GM12878 (cell line): ENCODE measurements at regions not wholly inside any gene's neighbourhood (a gene's known extent, or its start where the extent isn't known, plus 50 kb on each side); places are given as distances from the start of the nearest gene placed in this dataset.

ENCODE experiments used
- ATAC-seq: fragments of 200-7000 bp; cut with Tn5 transposase; 3 replicates; pipeline ENCODE4 v1.9.1; 2020; ENCODE audit warnings: mild to moderate bottlenecking, moderate library complexity
- BruUV-seq: library from RNA; stranded (reverse); fragments of 400-500 nt; replicated peaks from 2 replicates; lab custom pipeline; 2021; lab: Mats Ljungman, UMichigan
- CTCF ChIA-PET: fragments of 300-600 bp; sonication (Branson Sonifier 250); formaldehyde crosslinking; extraction: SDS; loops from one replicate; lab custom pipeline; 2021; ENCODE audit warnings: inconsistent platforms; lab: Yijun Ruan, JAX
- POLR2A ChIA-PET: fragments of 350-600 bp; formaldehyde crosslinking; extraction: SDS; loops from one replicate; lab custom pipeline; 2021; ENCODE audit warnings: inconsistent platforms; lab: Charles Lee
- RAD21 ChIA-PET: fragments of 300-600 bp; sonication (Branson Sonifier 250); formaldehyde crosslinking; loops from one replicate; lab custom pipeline; 2023; ENCODE audit warnings: antibody characterized with exemption; ENCODE audit not compliant: unreplicated experiment; lab: Charles Lee
- SMC1A ChIA-PET: fragments of 300-600 bp; sonication (Branson Sonifier 250); formaldehyde crosslinking; loops from one replicate; lab custom pipeline; 2023; ENCODE audit not compliant: unreplicated experiment, uncharacterized antibody; lab: Charles Lee
- DNase-seq: peaks from one replicate; pipeline ENCODE4 v3.0.0-alpha.2; 2011; ENCODE audit warnings: low read depth, low spot score
- FAIRE-seq: peaks from 3 replicates; lab custom pipeline; 2011; peaks lifted over from hg19 to GRCh38; lab: Jason Lieb, UNC
- H2AFZ ChIP-seq: 2 replicates; pipeline ENCODE4 v1.6.0; 2011; ENCODE audit warnings: low read depth, low read length, control low read depth; ENCODE audit not compliant: control insufficient read depth
- H3K27ac ChIP-seq: 2 replicates; pipeline ENCODE4 v1.5.1; 2011; ENCODE audit warnings: control low read depth; ENCODE audit not compliant: control insufficient read depth, insufficient read depth
- H3K27me3 ChIP-seq, 2 experiments: replicated peaks in 1 of 2; 2 replicates each; pipeline versions ENCODE4 v1.6.0 to v1.6.1; 2011; ENCODE audit warnings: low read length in 1 of 2; ENCODE audit not compliant: control insufficient read depth in 2 of 2, insufficient read depth in 2 of 2
- H3K36me3 ChIP-seq, 2 experiments: 2 replicates each; pipeline ENCODE4 v1.5.1; 2011; ENCODE audit warnings: low read length in 1 of 2; ENCODE audit not compliant: control insufficient read depth in 2 of 2, insufficient read depth in 2 of 2
- H3K4me1 ChIP-seq: 2 replicates; pipeline ENCODE4 v1.6.1; 2011; ENCODE audit warnings: mild to moderate bottlenecking, low read length, moderate library complexity, mixed read lengths; ENCODE audit not compliant: control insufficient read depth, insufficient read depth
- H3K4me2 ChIP-seq: 2 replicates; pipeline ENCODE4 v1.6.0; 2011; ENCODE audit warnings: control low read depth; ENCODE audit not compliant: control insufficient read depth, insufficient read depth
- H3K4me3 ChIP-seq: fragments of 200-600 bp; sonication (generic); 2 replicates; pipeline ENCODE4 v1.5.1; 2016
- H3K79me2 ChIP-seq: 2 replicates; pipeline ENCODE4 v1.6.0; 2011; ENCODE audit warnings: low read length; ENCODE audit not compliant: control insufficient read depth, insufficient read depth
- H3K9ac ChIP-seq: 2 replicates; pipeline ENCODE4 v1.8.0; 2011; ENCODE audit warnings: low read length, control low read depth, mixed read lengths; ENCODE audit not compliant: control insufficient read depth, insufficient read depth
- H3K9me3 ChIP-seq: replicated peaks from 3 replicates; pipeline ENCODE4 v1.5.1; 2011; ENCODE audit warnings: mild to moderate bottlenecking, low read length; ENCODE audit not compliant: control insufficient read depth, insufficient read depth
- H4K20me1 ChIP-seq: 2 replicates; pipeline ENCODE4 v1.6.0; 2011; ENCODE audit not compliant: control insufficient read depth, insufficient read depth
- ATF7 ChIP-seq: fragments of 450-650 bp; IDR thresholded peaks from 2 replicates; pipeline ENCODE4 v1.6.1; 2016; ENCODE audit warnings: low read depth, mild to moderate bottlenecking
- BACH1 ChIP-seq: fragments of 450-650 bp; IDR thresholded peaks from 2 replicates; pipeline ENCODE4 v1.6.1; 2017; ENCODE audit warnings: mild to moderate bottlenecking, borderline replicate concordance
- BCL3 ChIP-seq: IDR thresholded peaks from 2 replicates; pipeline ENCODE4 v1.6.1; 2011; ENCODE audit warnings: borderline replicate concordance, low read depth, mild to moderate bottlenecking, moderate library complexity, low read length; ENCODE audit not compliant: insufficient read depth, poor library complexity, severe bottlenecking
- DPF2 ChIP-seq: fragments of 450-650 bp; IDR thresholded peaks from 2 replicates; pipeline ENCODE4 v1.6.1; 2017; ENCODE audit warnings: mild to moderate bottlenecking
- EP300 ChIP-seq, 2 experiments: fragments of 150-350 bp in 1 of 2; IDR thresholded peaks; 2 replicates each; pipeline ENCODE4 v1.6.1; 2011 to 2012; ENCODE audit warnings: low read depth in 2 of 2, low read length in 2 of 2, borderline replicate concordance in 1 of 2, improper control_type of control experiment in 1 of 2, inconsistent platforms in 1 of 2; ENCODE audit not compliant: control insufficient read depth in 1 of 2
- FOXM1 ChIP-seq: IDR thresholded peaks from 2 replicates; pipeline ENCODE4 v1.6.1; 2012; ENCODE audit warnings: low read depth, mild to moderate bottlenecking, inconsistent platforms, low read length, moderate library complexity
- GATAD2B ChIP-seq: fragments of 450-650 bp; conservative IDR thresholded peaks from 2 replicates; pipeline ENCODE4 v1.6.1; 2017; ENCODE audit warnings: low read depth, mild to moderate bottlenecking, moderate library complexity
- HDAC6 ChIP-seq: fragments of 200-600 bp; sonication (generic); IDR thresholded peaks from one replicate; pipeline ENCODE4 v1.8.0; 2017; ENCODE audit warnings: antibody characterized with exemption; ENCODE audit not compliant: unreplicated experiment
- HDGF ChIP-seq: fragments of 450-650 bp; IDR thresholded peaks from 2 replicates; pipeline ENCODE4 v1.6.1; 2016; ENCODE audit warnings: antibody characterized with exemption
- NFYB ChIP-seq: IDR thresholded peaks from 2 replicates; pipeline ENCODE4 v1.6.1; 2011; ENCODE audit warnings: low read depth, mild to moderate bottlenecking, low read length, improper control_type of control experiment, moderate library complexity; ENCODE audit not compliant: insufficient read depth
- POLR2AphosphoS5 ChIP-seq: IDR thresholded peaks from 2 replicates; pipeline ENCODE4 v1.6.1; 2011; ENCODE audit warnings: mild to moderate bottlenecking, low read length, inconsistent platforms
- RFX5 ChIP-seq: IDR thresholded peaks from 2 replicates; pipeline ENCODE4 v1.6.1; 2011; ENCODE audit warnings: low read depth, low read length, improper control_type of control experiment
- YY1 ChIP-seq: IDR thresholded peaks from 2 replicates; pipeline ENCODE4 v1.6.1; 2011; ENCODE audit warnings: low read depth, mild to moderate bottlenecking, low read length
- ZNF274 ChIP-seq: IDR thresholded peaks from one replicate; pipeline ENCODE4 v1.8.0; 2011; ENCODE audit not compliant: insufficient read length, insufficient read depth
- WGBS: methylation state at CpG from one replicate; pipeline ENCODE4 v1.1.6; 2016; ENCODE audit warnings: low lambda C conversion rate; ENCODE audit not compliant: insufficient replicate concordance, insufficient coverage; ENCODE audit errors: missing lambda C conversion rate; 5-methylcytosine and 5-hydroxymethylcytosine counted together
- in situ Hi-C: fragments of 300-500 bp; cut with MboI; formaldehyde crosslinking; loops from 9 replicates; pipeline ENCODE4 v1.14.3; 2018; ENCODE audit warnings: mixed read lengths
- intact Hi-C: fragments of 100-400 bp; cut with micrococcal nuclease; formaldehyde crosslinking; loops from one replicate; pipeline ENCODE4 v1.14.2; 2022; ENCODE audit not compliant: unreplicated experiment
- TF ChIP-seq, protein P1 (sequence below): fragments of 450-650 bp; IDR thresholded peaks from 2 replicates; pipeline ENCODE4 v1.6.1; 2016; ENCODE audit warnings: mild to moderate bottlenecking

DNA sequence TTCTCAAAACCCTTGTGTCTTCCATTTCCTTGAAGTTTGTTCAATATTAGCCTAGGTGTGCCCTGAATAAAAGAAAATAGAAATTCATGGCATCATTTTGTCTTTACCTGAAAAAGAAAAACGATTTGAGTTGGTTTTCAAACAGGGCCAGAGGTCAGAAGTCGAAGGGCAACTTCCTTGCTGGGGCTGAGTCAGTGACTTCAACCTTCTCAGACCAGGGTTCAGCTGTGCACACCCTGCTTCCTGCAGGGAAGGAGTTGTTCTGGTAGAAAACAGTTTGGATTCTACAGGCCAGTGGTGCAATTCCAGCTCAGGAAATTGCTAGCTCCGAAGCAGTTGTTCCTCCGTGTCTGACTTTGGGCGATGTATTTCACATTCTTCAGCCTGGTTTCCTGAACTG, 132.1 kb upstream of the SLC30A5 start:
- TF ChIP-seq BACH1 (no peak), HDGF (no peak), EP300 (IDR thresholded peaks at IDR 0.05; ENCODE audit: borderline replicate concordance in 1 of 2, control insufficient read depth in 1 of 2, low read depth in 2 of 2, low read length in 2 of 2) (no peak), RFX5 (no peak), NFYB (no peak), FOXM1 (no peak), GATAD2B (no peak), POLR2AphosphoS5 (no peak), ZNF274 (no peak), ATF7 (no peak), YY1 (no peak), DPF2 (no peak), BCL3 (no peak), HDAC6 (no peak)
- TF ChIP-seq, protein P1, sequence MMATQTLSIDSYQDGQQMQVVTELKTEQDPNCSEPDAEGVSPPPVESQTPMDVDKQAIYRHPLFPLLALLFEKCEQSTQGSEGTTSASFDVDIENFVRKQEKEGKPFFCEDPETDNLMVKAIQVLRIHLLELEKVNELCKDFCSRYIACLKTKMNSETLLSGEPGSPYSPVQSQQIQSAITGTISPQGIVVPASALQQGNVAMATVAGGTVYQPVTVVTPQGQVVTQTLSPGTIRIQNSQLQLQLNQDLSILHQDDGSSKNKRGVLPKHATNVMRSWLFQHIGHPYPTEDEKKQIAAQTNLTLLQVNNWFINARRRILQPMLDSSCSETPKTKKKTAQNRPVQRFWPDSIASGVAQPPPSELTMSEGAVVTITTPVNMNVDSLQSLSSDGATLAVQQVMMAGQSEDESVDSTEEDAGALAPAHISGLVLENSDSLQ = no peak
- ChIA-PET SMC1A (interaction anchor here (0.8 kb wide), 1 partner anchor 675 kb away, joined by 3 read pairs; no protein-coding TSS in a partner anchor), RAD21 (interaction anchor here (2.0 kb wide), 1 partner anchor 675 kb away, joined by 7 read pairs; no protein-coding TSS in a partner anchor), CTCF (interaction anchor here (0.6 to 3.3 kb wide), 2 partner anchors 675 to 1152 kb away, joined by 3 to 10 read pairs; no protein-coding TSS in a partner anchor), POLR2A (no interaction called here)
- no peak for DNase-seq
- Histone ChIP-seq H3K27ac (no peak overlapping the region), H3K9me3 (no peaks in the 10 kb centered on the region; the same call in 2 of the 3 replicates), H3K36me3 (no peaks in the 10 kb centered on the region), H4K20me1 (no peaks in the 10 kb centered on the region), H3K27me3 (no peaks in the 10 kb centered on the region), H3K4me3 (no peak overlapping the region), H3K4me1 (no peaks in the 10 kb centered on the region), H2AFZ (no peak overlapping the region), H3K4me2 (no peak overlapping the region), H3K79me2 (no peaks in the 10 kb centered on the region), H3K9ac (no peak overlapping the region)
- ATAC-seq = no peak
- in situ Hi-C loops = no loop called here
- WGBS = 65% methylated on average over 5 of the region's 5 CpGs
- BruUV-seq = no TSS peak
- intact Hi-C loops = loop anchor here (2.0 kb wide), 1 partner anchor 675 kb away; no protein-coding TSS in a partner anchor
- no peak for FAIRE-seq
